Medulla oblongata (tissue), 1 donor: ENCODE measurements at regions not wholly inside any gene's neighbourhood (a gene's known extent, or its start where the extent isn't known, plus 50 kb on each side); places are given as distances from the start of the nearest gene placed in this dataset.

ENCODE experiments used
- DNase-seq: peaks from one replicate; pipeline ENCODE4 v3.0.0-alpha.2; 2015; ENCODE audit errors: extremely low spot score

- DNase-seq = no peak
These were observed 531.5 kb upstream of the SLIT2 start for GRCh38 chr4:19720190-19720589.

GRCh38 chr4:19711871-19712270 is 539.8 kb upstream of the SLIT2 start:
- DNase-seq = no peak

DNA sequence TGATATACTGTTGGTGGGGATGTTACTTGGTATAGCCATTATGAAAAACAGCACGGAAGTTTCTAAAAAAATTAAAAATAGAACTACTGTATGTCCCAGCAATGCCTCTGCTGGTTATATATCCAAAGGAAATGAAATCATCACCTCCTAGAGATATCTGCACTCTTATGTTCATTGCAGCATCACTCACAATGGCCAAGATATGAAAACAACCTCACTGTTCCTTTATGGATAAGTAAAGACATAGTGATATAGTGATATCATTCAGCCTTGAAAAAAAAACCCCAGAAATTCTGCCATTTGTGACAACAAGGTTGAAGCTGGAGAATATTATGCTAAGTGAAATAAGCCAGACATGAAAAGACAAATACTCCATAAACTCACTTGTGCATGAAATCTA is 543.8 kb upstream of the SLIT2 start:
- no peak for DNase-seq

GRCh38 chr4:19703391-19703790 is 548.3 kb upstream of the SLIT2 start:
- no peak for DNase-seq

GRCh38 chr4:19700992-19701391 is 550.7 kb upstream of the SLIT2 start:
- DNase-seq = no peak

DNA sequence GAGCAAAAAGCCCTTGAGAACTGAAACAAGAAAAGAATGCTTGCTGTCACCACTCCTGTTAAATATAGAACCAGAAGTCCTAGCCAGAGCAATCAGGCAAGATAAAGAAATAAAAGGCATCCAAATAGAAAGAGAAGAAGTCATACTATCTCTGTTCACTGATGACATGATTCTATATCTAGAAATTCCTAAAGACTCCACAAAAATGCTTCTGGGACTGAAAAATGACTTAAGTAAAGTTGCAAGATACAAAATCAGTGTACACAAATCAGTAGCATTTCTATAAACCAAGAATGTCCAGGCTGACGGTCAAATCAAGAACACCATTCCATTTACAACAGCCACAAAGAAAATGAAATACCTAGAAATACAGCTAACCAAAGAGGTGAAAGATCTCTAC is 552.7 kb upstream of the SLIT2 start:
- no peak for DNase-seq

GRCh38 chr4:19694812-19695211 is 556.9 kb upstream of the SLIT2 start:
- peak; percentile 30 for DNase-seq

- DNase-seq = peak; percentile 26
These were observed 557.7 kb upstream of the SLIT2 start for GRCh38 chr4:19693936-19694570.

GRCh38 chr4:19689511-19689910 is 562.2 kb upstream of the SLIT2 start:
- no peak for DNase-seq

- DNase-seq = no peak
These were observed 565.2 kb upstream of the SLIT2 start for GRCh38 chr4:19686456-19686855.

DNA sequence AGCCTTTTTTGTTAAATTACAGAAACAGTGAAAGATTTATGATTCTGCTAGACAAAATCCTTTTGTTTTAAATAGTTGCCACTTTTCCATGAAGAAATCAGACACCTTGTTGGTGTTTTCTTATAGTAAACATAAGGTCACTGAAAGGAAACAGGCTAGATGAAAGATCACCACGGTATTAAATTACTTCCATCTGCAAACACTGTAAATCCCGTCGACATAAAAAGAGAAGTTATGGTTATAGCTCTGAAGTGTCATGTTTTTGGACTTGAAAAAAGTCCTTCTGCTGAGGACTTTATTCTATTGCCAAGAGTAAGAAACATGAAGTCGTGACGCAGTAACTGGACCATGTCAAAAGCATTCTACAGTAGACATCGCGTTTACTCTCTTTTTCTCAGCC is 567.6 kb upstream of the SLIT2 start:
- DNase-seq = no peak

DNA sequence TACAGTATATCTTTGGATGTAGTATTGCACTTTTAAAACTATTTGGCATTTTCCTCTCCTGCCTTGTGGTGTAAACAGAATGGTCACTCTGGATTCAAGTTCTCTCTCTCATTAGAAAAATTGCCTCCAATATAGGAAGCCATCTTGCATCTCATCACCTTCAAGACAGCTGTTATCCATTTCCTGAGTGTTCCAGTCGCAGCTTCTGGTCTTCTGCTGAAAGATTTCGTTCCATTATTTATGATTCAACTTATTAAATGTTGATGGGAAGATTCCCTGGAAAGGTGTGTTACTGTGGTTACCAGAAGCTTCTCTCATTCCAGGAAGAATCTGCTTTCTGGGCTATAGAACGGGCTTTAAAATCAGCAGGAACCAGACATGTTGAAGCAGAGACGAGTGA is 568.3 kb upstream of the SLIT2 start:
- no peak for DNase-seq

GRCh38 chr4:19677211-19677610 is 574.5 kb upstream of the SLIT2 start:
- no peak for DNase-seq

GRCh38 chr4:19675172-19675811 is 576.4 kb upstream of the SLIT2 start:
- peak; percentile 15 for DNase-seq

DNA sequence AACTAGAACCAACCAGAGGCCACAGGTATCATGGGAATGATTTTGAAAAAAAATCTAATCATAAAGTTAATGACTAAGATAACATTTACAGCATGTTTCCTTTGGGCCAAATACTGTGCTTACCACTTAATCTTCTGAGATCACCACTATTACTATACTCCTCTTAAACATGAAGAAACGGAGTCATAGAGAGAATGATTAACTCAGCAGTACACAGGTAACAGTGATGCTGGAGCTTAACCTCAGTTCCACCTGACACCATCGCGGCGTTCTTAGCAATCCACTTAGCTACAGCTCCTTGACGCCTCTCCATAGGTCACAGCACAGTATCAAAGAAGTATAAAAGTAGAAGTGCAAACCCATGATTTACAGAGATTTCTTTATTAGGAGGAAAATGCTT is 592.6 kb upstream of the SLIT2 start:
- DNase-seq = no peak

GRCh38 chr4:19657856-19658255 is 593.8 kb upstream of the SLIT2 start:
- DNase-seq = no peak

DNA sequence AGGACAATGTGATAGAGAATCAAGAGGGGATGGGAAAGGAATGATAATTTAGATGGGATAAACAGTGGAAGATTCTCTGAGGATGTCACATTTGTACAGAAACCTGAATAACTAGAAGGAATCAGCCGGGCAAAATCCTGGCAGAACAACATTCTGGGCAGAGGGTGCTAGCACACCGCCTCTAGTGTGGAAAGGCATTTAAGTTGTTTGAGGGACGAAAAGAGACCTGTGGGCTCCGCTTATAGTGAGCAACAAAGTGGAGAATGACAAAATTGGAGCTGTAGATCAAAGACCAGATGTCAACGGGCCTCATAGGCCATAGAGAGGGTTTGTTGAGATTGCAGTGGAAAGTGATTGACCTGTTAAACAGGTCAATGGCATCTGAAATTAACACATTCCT is 596.0 kb upstream of the SLIT2 start:
- DNase-seq = no peak

GRCh38 chr4:19650903-19651864 is 600.5 kb upstream of the SLIT2 start:
- DNase-seq = no peak

DNA sequence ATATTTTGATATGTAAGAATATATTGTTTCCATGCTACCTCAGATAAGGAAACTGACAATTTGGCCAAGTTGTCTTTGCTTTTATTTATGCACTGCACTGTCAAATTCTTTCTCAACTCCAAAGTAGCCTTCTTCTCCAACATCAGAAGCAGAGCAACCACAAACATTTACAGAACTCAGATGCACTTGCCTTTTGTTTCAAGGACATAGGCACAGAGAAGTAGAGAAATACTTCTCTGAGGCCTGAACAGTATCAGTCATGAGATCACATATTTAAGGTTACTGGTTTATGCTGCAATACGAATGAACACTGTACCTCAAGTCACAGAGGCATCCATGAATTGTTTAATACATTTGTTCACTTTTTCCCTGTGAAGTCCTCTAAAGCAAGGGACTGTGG is 606.1 kb upstream of the SLIT2 start:
- DNase-seq = no peak

DNA sequence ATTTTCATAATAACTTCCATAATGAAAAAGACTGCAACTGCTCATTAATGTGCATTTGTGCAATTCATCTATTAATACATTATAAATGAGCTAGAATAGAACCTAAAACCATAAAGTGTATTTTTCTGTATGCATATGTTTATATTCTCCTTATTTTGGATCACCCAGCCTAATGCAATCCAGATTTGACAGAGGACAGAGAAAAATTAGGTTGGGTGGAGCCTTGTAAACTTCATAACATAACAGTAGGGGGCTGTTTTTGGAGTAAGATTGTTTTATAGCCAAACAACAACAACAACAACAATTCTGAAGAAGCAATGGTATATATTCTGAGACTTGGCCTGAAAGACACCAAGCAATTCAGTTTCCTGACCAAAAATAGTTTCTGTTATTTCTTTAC is 615.3 kb upstream of the SLIT2 start:
- DNase-seq = no peak

DNA sequence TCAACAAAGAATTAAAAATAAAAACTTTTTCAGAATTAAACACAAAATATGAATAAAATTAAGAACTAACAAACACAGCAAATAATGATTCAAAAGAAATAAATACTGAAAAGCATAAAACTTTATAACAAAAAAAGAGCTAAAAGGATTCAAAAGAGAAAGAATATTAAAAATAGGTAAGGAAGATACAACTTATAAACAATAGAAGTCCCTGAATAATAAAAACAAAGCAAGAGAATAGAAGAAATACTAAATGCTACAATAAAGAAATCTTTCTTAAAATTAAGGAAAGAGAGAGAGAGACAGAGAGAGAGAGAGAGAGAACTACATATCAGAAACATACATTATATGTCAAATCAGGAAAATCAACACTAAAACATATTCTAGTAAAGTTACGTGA is 619.9 kb upstream of the SLIT2 start:
- no peak for DNase-seq

- DNase-seq = no peak
These were observed 627.8 kb upstream of the SLIT2 start for GRCh38 chr4:19623866-19624265.
